ENCODE measurements at regions not wholly inside any gene's neighbourhood (a gene's known extent, or its start where the extent isn't known, plus 50 kb on each side); places are given as distances from the start of the nearest gene placed in this dataset.

GRCh38 chr12:83216230-83216629 is 529.5 kb downstream of the TMTC2 start:
- H3K4me2 ChIP-seq = no peak overlapping the region
- ChIA-PET POLR2A (no interaction called here), CTCF (no interaction called here)
- H3K9me3 ChIP-seq = no peaks in the 10 kb centered on the region
- H3K4me3 ChIP-seq = no peak overlapping the region
- no peak for FAIRE-seq
- no peak for DNase-seq (ENCODE audit: low read depth in 1 of 2, low spot score in 1 of 2)
- no peaks in the 10 kb centered on the region for H3K4me1 ChIP-seq
- no peak overlapping the region for H3K27ac ChIP-seq
- TF ChIP-seq RAD21 (conservative IDR thresholded peaks at IDR 0.05 in 1 of 2, IDR thresholded peaks at IDR 0.05 in 1 of 2) = no peak
- TF ChIP-seq CHD4 (IDR thresholded peaks at IDR 0.05; ENCODE audit: borderline replicate concordance) = no peak
- no peak for TF ChIP-seq MYC (IDR thresholded peaks at IDR 0.05; ENCODE audit: borderline replicate concordance, low read length)
- no peak for TF ChIP-seq POLR2A (IDR thresholded peaks at IDR 0.05; ENCODE audit: low read length)
- no peak for TF ChIP-seq CEBPB (IDR thresholded peaks at IDR 0.05)
- no peak for TF ChIP-seq KDM5A (IDR thresholded peaks at IDR 0.05)
- no peak for TF ChIP-seq GATA3 (IDR thresholded peaks at IDR 0.05; ENCODE audit: borderline replicate concordance)
- TF ChIP-seq TFCP2L1 (CRISPR knock-in tag; IDR thresholded peaks at IDR 0.05) = no peak
- TF ChIP-seq NPAS2 (CRISPR knock-in tag; IDR thresholded peaks at IDR 0.05; ENCODE audit: borderline replicate concordance) = no peak
- no peak for TF ChIP-seq RARB (CRISPR knock-in tag; IDR thresholded peaks at IDR 0.05)
- no peak for TF ChIP-seq HOXB5 (CRISPR knock-in tag; IDR thresholded peaks at IDR 0.05)
- 47% methylated on average over 3 of the region's 3 CpGs for WGBS (ENCODE audit: missing lambda C conversion rate)
- ATAC-seq = no peak

- FAIRE-seq (no peak), ATAC-seq (no peak), DNase-seq (ENCODE audit: low read depth in 1 of 2, low spot score in 1 of 2) (no peak)
- Histone ChIP-seq H3K4me1 (no peaks in the 10 kb centered on the region), H3K9me3 (no peaks in the 10 kb centered on the region), H3K27ac (no peak overlapping the region), H3K4me2 (no peak overlapping the region), H3K4me3 (no peak overlapping the region)
- ChIA-PET CTCF (no interaction called here), POLR2A (no interaction called here)
- TF ChIP-seq KDM1A (IDR thresholded peaks at IDR 0.05; ENCODE audit: low read depth) = no peak
- TF ChIP-seq EHF (CRISPR knock-in tag; IDR thresholded peaks at IDR 0.05) = no peak
- TF ChIP-seq PBX3 (IDR thresholded peaks at IDR 0.05) = no peak
- TF ChIP-seq KDM5A (IDR thresholded peaks at IDR 0.05) = no peak
- no peak for TF ChIP-seq ESRRA (IDR thresholded peaks at IDR 0.05; ENCODE audit: borderline replicate concordance, low read length)
- TF ChIP-seq HDAC2 (IDR thresholded peaks at IDR 0.05) = no peak
- TF ChIP-seq POLR2A (IDR thresholded peaks at IDR 0.05; ENCODE audit: low read length) = no peak
- no peak for TF ChIP-seq POLR2AphosphoS2 (conservative IDR thresholded peaks at IDR 0.05; ENCODE audit: low read length)
- TF ChIP-seq ZC3H11A (IDR thresholded peaks at IDR 0.05) = no peak
- no peak for TF ChIP-seq REST (IDR thresholded peaks at IDR 0.05)
- TF ChIP-seq CEBPB (IDR thresholded peaks at IDR 0.05) = no peak
- no peak for TF ChIP-seq NR3C1 (IDR thresholded peaks at IDR 0.05)
- no peak for TF ChIP-seq HMGXB4 (CRISPR knock-in tag; IDR thresholded peaks at IDR 0.05; ENCODE audit: borderline replicate concordance)
- no peak for TF ChIP-seq NFE2L2 (conservative IDR thresholded peaks at IDR 0.05; ENCODE audit: low read length)
- TF ChIP-seq RNF2 (IDR thresholded peaks at IDR 0.05; ENCODE audit: borderline replicate concordance, low read depth) = no peak
- 6% methylated on average over 1 of the region's 1 CpG for WGBS (ENCODE audit: missing lambda C conversion rate)
Measured at GRCh38 chr12:83214185-83214584, 527.5 kb downstream of the TMTC2 start.

Data from A549 (cell line).